Ishikawa (cell line): ENCODE measurements at regions not wholly inside any gene's neighbourhood (a gene's known extent, or its start where the extent isn't known, plus 50 kb on each side); places are given as distances from the start of the nearest gene placed in this dataset.

Experiments
- CEBPB ChIP-seq: IDR thresholded peaks from 2 replicates; pipeline ENCODE4 v1.6.1; 2012
- MAX ChIP-seq: IDR thresholded peaks from 2 replicates; pipeline ENCODE4 v1.6.1; 2012
- REST ChIP-seq: IDR thresholded peaks from 2 replicates; pipeline ENCODE4 v1.6.1; 2012; ENCODE audit warnings: low read depth, mild to moderate bottlenecking
- YY1 ChIP-seq: IDR thresholded peaks from 2 replicates; pipeline ENCODE4 v1.6.1; 2012; ENCODE audit warnings: low read depth

GRCh38 chr4:137649711-137650450 lies 117.6 kb upstream of the PCDH18 start:
- TF ChIP-seq MAX: no peak
- TF ChIP-seq YY1: no peak
- TF ChIP-seq REST: no peak
- TF ChIP-seq CEBPB: no peak
